ENCODE measurements at regions not wholly inside any gene's neighbourhood (a gene's known extent, or its start where the extent isn't known, plus 50 kb on each side); places are given as distances from the start of the nearest gene placed in this dataset.

DNA sequence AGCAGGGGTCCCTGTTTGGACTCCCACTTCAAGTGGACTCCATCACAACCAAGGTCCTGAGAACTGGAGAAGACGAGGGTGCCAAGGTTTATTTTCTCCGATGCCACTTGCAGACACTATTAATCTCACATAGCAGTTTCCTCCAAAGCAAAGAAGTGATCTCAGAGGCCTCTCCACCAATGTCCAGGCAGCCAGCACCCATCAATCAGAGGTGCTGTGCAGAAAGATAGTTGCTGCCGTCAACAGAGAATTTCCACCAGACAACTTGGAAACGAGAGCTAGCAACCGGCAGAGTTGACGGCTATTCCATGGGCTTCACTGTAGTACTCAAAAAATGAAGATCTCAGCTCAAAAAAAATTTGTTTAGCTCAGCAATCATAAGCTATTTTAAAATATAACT is 438.6 kb upstream of the PFKP start:
- TF ChIP-seq, protein P1, sequence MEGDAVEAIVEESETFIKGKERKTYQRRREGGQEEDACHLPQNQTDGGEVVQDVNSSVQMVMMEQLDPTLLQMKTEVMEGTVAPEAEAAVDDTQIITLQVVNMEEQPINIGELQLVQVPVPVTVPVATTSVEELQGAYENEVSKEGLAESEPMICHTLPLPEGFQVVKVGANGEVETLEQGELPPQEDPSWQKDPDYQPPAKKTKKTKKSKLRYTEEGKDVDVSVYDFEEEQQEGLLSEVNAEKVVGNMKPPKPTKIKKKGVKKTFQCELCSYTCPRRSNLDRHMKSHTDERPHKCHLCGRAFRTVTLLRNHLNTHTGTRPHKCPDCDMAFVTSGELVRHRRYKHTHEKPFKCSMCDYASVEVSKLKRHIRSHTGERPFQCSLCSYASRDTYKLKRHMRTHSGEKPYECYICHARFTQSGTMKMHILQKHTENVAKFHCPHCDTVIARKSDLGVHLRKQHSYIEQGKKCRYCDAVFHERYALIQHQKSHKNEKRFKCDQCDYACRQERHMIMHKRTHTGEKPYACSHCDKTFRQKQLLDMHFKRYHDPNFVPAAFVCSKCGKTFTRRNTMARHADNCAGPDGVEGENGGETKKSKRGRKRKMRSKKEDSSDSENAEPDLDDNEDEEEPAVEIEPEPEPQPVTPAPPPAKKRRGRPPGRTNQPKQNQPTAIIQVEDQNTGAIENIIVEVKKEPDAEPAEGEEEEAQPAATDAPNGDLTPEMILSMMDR (IDR thresholded peaks at IDR 0.05): no peak
- no peak for TF ChIP-seq POLR2A (IDR thresholded peaks at IDR 0.05)
